CD4-positive, CD25-positive, alpha-beta regulatory T cell (primary cell): ENCODE measurements at regions not wholly inside any gene's neighbourhood (a gene's known extent, or its start where the extent isn't known, plus 50 kb on each side); places are given as distances from the start of the nearest gene placed in this dataset.

ENCODE experiments used
- ATAC-seq, 2 donors: fragments of 150-1000 bp; cut with Tn5 transposase; one replicate each; pipeline ENCODE4 v1.10.0; 2021; ENCODE audit warnings: low read depth in 2 of 2, moderate number of reproducible peaks in 2 of 2, moderate library complexity in 1 of 2
- DNase-seq, 3 donors: peaks; one replicate each; pipeline versions ENCODE4 v3.0.0 to v3.0.0-alpha.2; 2012 to 2022; ENCODE audit warnings: mixed read lengths in 1 of 3
- H3K27ac ChIP-seq: one replicate; pipeline ENCODE4 v1.7.0; 2013; ENCODE audit warnings: mild to moderate bottlenecking, low read length; ENCODE audit not compliant: insufficient read depth, poor library complexity, severe bottlenecking
- H3K27me3 ChIP-seq: one replicate; pipeline ENCODE4 v1.7.0; 2013; ENCODE audit warnings: low read length; ENCODE audit not compliant: control insufficient read depth, insufficient read depth
- H3K36me3 ChIP-seq: one replicate; pipeline ENCODE4 v1.7.0; 2013; ENCODE audit warnings: mild to moderate bottlenecking, low read length, moderate library complexity; ENCODE audit not compliant: control insufficient read depth, insufficient read depth
- H3K4me1 ChIP-seq: 2 replicates; pipeline ENCODE4 v1.7.0; 2013; ENCODE audit warnings: mild to moderate bottlenecking, low read length; ENCODE audit not compliant: insufficient read depth, control insufficient read depth, poor library complexity, severe bottlenecking
- H3K4me3 ChIP-seq: one replicate; pipeline ENCODE4 v1.7.0; 2013; ENCODE audit warnings: low read depth, mild to moderate bottlenecking, low read length, moderate library complexity
- H3K9me3 ChIP-seq, 2 experiments: 1 replicate in 1 of 2; 2 replicates in 1 of 2; pipeline ENCODE4 v1.7.0; 2013; ENCODE audit warnings: low read length in 2 of 2, mild to moderate bottlenecking in 1 of 2, moderate library complexity in 1 of 2; ENCODE audit not compliant: control insufficient read depth in 2 of 2
- H3K27ac Mint-ChIP-seq, 3 donors: one replicate each; pipeline ENCODE4 v1.8.0; 2020 to 2022; ENCODE audit warnings: mild to moderate bottlenecking in 3 of 3, mixed read lengths in 3 of 3, moderate library complexity in 2 of 3
- H3K27me3 Mint-ChIP-seq: one replicate; pipeline ENCODE4 v1.8.0; 2022; ENCODE audit warnings: mild to moderate bottlenecking, mixed read lengths
- H3K36me3 Mint-ChIP-seq: one replicate; pipeline ENCODE4 v1.8.0; 2020; ENCODE audit warnings: mixed read lengths
- H3K4me1 Mint-ChIP-seq, 4 donors: one replicate each; pipeline ENCODE4 v1.8.0; 2020 to 2022; ENCODE audit warnings: mixed read lengths in 4 of 4, mild to moderate bottlenecking in 1 of 4
- H3K4me3 Mint-ChIP-seq, 4 donors: one replicate each; pipeline ENCODE4 v1.8.0; 2020 to 2022; ENCODE audit warnings: mild to moderate bottlenecking in 4 of 4, mixed read lengths in 4 of 4, moderate library complexity in 3 of 4
- H3K9me3 Mint-ChIP-seq, 7 donors: one replicate each; pipeline ENCODE4 v1.8.0; 2020 to 2022; ENCODE audit warnings: mixed read lengths in 7 of 7, mild to moderate bottlenecking in 3 of 7, moderate library complexity in 2 of 7

- Mint-ChIP-seq H3K36me3 (no peaks in the 10 kb centered on the region), H3K4me3 (no peak overlapping the region), H3K27ac (no peak overlapping the region), H3K4me1 (no peaks in the 10 kb centered on the region), H3K27me3 (no peaks in the 10 kb centered on the region), H3K9me3 (peaks cover 0 to 13% (median 5%) of the 10 kb centered on the region in 7 donors)
- no peaks in the 10 kb centered on the region for H3K4me1 ChIP-seq
- no peak overlapping the region for H3K4me3 ChIP-seq
- H3K27ac ChIP-seq: no peak overlapping the region
- peaks cover 2% of the 10 kb centered on the region for H3K27me3 ChIP-seq
- DNase-seq (no peak), ATAC-seq (no peak)
- H3K36me3 ChIP-seq: no peaks in the 10 kb centered on the region
- peaks cover 0 to 4% of the 10 kb centered on the region in 2 experiments for H3K9me3 ChIP-seq
Measured at GRCh38 chr20:60977901-60978300, 274.2 kb upstream of the CDH4 start.

- H3K27me3 Mint-ChIP-seq: no peaks in the 10 kb centered on the region
- no peak overlapping the region for H3K4me3 Mint-ChIP-seq
- Histone ChIP-seq H3K27ac (no peak overlapping the region), H3K4me1 (no peaks in the 10 kb centered on the region), H3K36me3 (no peaks in the 10 kb centered on the region), H3K9me3 (no peaks in the 10 kb centered on the region), H3K27me3 (no peaks in the 10 kb centered on the region), H3K4me3 (no peak overlapping the region)
- H3K27ac Mint-ChIP-seq: no peak overlapping the region
- no peak for ATAC-seq
- DNase-seq: no peak
- no peaks in the 10 kb centered on the region for H3K4me1 Mint-ChIP-seq
- H3K9me3 Mint-ChIP-seq: peaks cover 2 to 13% (median 7%) of the 10 kb centered on the region in 7 donors
- no peaks in the 10 kb centered on the region for H3K36me3 Mint-ChIP-seq
Measured at GRCh38 chr20:60984666-60985065, 267.4 kb upstream of the CDH4 start.

GRCh38 chr20:60986506-60987156, 265.4 kb upstream of the CDH4 start:
- ATAC-seq (no peak), DNase-seq (no peak)
- H3K27ac ChIP-seq: no peak overlapping the region
- H3K4me3 Mint-ChIP-seq: no peak overlapping the region
- peaks cover 1 to 5% (median 3%) of the 10 kb centered on the region in 7 donors for H3K9me3 Mint-ChIP-seq
- no peaks in the 10 kb centered on the region for H3K36me3 ChIP-seq
- no peaks in the 10 kb centered on the region for H3K27me3 ChIP-seq
- no peaks in the 10 kb centered on the region for H3K4me1 Mint-ChIP-seq
- H3K27me3 Mint-ChIP-seq: no peaks in the 10 kb centered on the region
- H3K4me1 ChIP-seq: no peaks in the 10 kb centered on the region
- H3K36me3 Mint-ChIP-seq: no peaks in the 10 kb centered on the region
- no peak overlapping the region for H3K27ac Mint-ChIP-seq
- H3K9me3 ChIP-seq: no peaks in the 10 kb centered on the region
- no peak overlapping the region for H3K4me3 ChIP-seq

GRCh38 chr20:60990061-60990460, 262.0 kb upstream of the CDH4 start:
- Histone ChIP-seq H3K9me3 (no peaks in the 10 kb centered on the region), H3K27me3 (no peaks in the 10 kb centered on the region), H3K36me3 (no peaks in the 10 kb centered on the region), H3K27ac (no peak overlapping the region), H3K4me1 (no peaks in the 10 kb centered on the region), H3K4me3 (no peak overlapping the region)
- no peaks in the 10 kb centered on the region for H3K36me3 Mint-ChIP-seq
- no peaks in the 10 kb centered on the region for H3K27me3 Mint-ChIP-seq
- ATAC-seq (no peak), DNase-seq (no peak)
- no peak overlapping the region for H3K4me3 Mint-ChIP-seq
- no peaks in the 10 kb centered on the region for H3K4me1 Mint-ChIP-seq
- no peak overlapping the region for H3K27ac Mint-ChIP-seq
- H3K9me3 Mint-ChIP-seq: peaks cover 0 to 3% (median 2%) of the 10 kb centered on the region in 7 donors

- Mint-ChIP-seq H3K27me3 (no peaks in the 10 kb centered on the region), H3K4me1 (no peaks in the 10 kb centered on the region), H3K9me3 (peaks cover 0 to 3% (median 1%) of the 10 kb centered on the region in 7 donors), H3K4me3 (no peak overlapping the region), H3K27ac (no peak overlapping the region), H3K36me3 (no peaks in the 10 kb centered on the region)
- Histone ChIP-seq H3K27me3 (no peaks in the 10 kb centered on the region), H3K36me3 (no peaks in the 10 kb centered on the region), H3K9me3 (no peaks in the 10 kb centered on the region), H3K4me1 (no peaks in the 10 kb centered on the region), H3K27ac (no peak overlapping the region), H3K4me3 (no peak overlapping the region)
- DNase-seq (no peak), ATAC-seq (no peak)
Measured at GRCh38 chr20:60990643-60991042, 261.4 kb upstream of the CDH4 start.

- Histone ChIP-seq H3K27ac (no peak overlapping the region), H3K9me3 (no peaks in the 10 kb centered on the region), H3K36me3 (no peaks in the 10 kb centered on the region), H3K4me3 (no peak overlapping the region), H3K27me3 (no peaks in the 10 kb centered on the region), H3K4me1 (no peaks in the 10 kb centered on the region)
- no peak overlapping the region for H3K27ac Mint-ChIP-seq
- H3K9me3 Mint-ChIP-seq: peaks cover 0 to 3% (median 1%) of the 10 kb centered on the region in 7 donors
- no peaks in the 10 kb centered on the region for H3K27me3 Mint-ChIP-seq
- H3K36me3 Mint-ChIP-seq: no peaks in the 10 kb centered on the region
- H3K4me3 Mint-ChIP-seq: no peak overlapping the region
- ATAC-seq (no peak), DNase-seq (no peak)
- H3K4me1 Mint-ChIP-seq: no peaks in the 10 kb centered on the region
Measured at GRCh38 chr20:60993433-60994044, 258.5 kb upstream of the CDH4 start.

GRCh38 chr20:60999250-60999649, 252.8 kb upstream of the CDH4 start:
- Histone ChIP-seq H3K4me3 (no peak overlapping the region), H3K9me3 (no peaks in the 10 kb centered on the region), H3K27ac (no peak overlapping the region), H3K4me1 (no peaks in the 10 kb centered on the region), H3K27me3 (no peaks in the 10 kb centered on the region), H3K36me3 (no peaks in the 10 kb centered on the region)
- Mint-ChIP-seq H3K4me1 (no peaks in the 10 kb centered on the region), H3K36me3 (no peaks in the 10 kb centered on the region), H3K27me3 (no peaks in the 10 kb centered on the region), H3K4me3 (no peak overlapping the region), H3K9me3 (peaks cover 0 to 3% (median 0%) of the 10 kb centered on the region in 7 donors), H3K27ac (no peak overlapping the region)
- ATAC-seq (no peak), DNase-seq (no peak)

- no peak overlapping the region for H3K27ac Mint-ChIP-seq
- Histone ChIP-seq H3K9me3 (no peaks in the 10 kb centered on the region), H3K27ac (no peak overlapping the region), H3K36me3 (no peaks in the 10 kb centered on the region), H3K4me1 (no peaks in the 10 kb centered on the region), H3K27me3 (no peaks in the 10 kb centered on the region), H3K4me3 (no peak overlapping the region)
- H3K27me3 Mint-ChIP-seq: no peaks in the 10 kb centered on the region
- no peak for DNase-seq
- H3K4me1 Mint-ChIP-seq: no peaks in the 10 kb centered on the region
- H3K36me3 Mint-ChIP-seq: no peaks in the 10 kb centered on the region
- ATAC-seq: no peak
- peaks cover 0 to 3% (median 0%) of the 10 kb centered on the region in 7 donors for H3K9me3 Mint-ChIP-seq
- no peak overlapping the region for H3K4me3 Mint-ChIP-seq
Measured at GRCh38 chr20:61002090-61002489, 250.0 kb upstream of the CDH4 start.
